Tibial artery (tissue), 4 donors: ENCODE measurements at regions not wholly inside any gene's neighbourhood (a gene's known extent, or its start where the extent isn't known, plus 50 kb on each side); places are given as distances from the start of the nearest gene placed in this dataset.

ENCODE experiments used
- DNase-seq, 2 donors: peaks; one replicate each; pipeline ENCODE4 v3.0.0-alpha.2; 2019
- H3K27ac ChIP-seq, 2 donors: fragments of 200-600 bp; sonication (generic) in 1 of 2; 1 replicate in 1 of 2; 2 replicates in 1 of 2; pipeline ENCODE4 v1.5.1; 2018 to 2019; ENCODE audit warnings: mild to moderate bottlenecking in 1 of 2
- H3K27me3 ChIP-seq, 2 donors: fragments of 200-600 bp; sonication (generic) in 1 of 2; one replicate each; pipeline versions ENCODE4 v1.5.1 to v1.6.0; 2016 to 2019
- H3K36me3 ChIP-seq, 3 donors: fragments of 200-600 bp; sonication (generic) in 2 of 3; one replicate each; pipeline ENCODE4 v1.5.1; 2016 to 2019; ENCODE audit warnings: mild to moderate bottlenecking in 2 of 3
- H3K4me1 ChIP-seq, 4 donors: fragments of 200-600 bp; sonication (generic) in 2 of 4; 1 replicate in 3 of 4; 2 replicates in 1 of 4; pipeline ENCODE4 v1.5.1; 2016 to 2019
- H3K4me3 ChIP-seq, 2 donors: fragments of 200-600 bp; sonication (generic) in 1 of 2; 1 replicate in 1 of 2; 2 replicates in 1 of 2; pipeline ENCODE4 v1.5.1; 2018 to 2019; ENCODE audit warnings: mild to moderate bottlenecking in 2 of 2
- H3K9me3 ChIP-seq, 3 donors: fragments of 200-600 bp; sonication (generic) in 1 of 3; one replicate each; pipeline ENCODE4 v1.5.1; 2016 to 2019
- intact Hi-C: fragments of 100-400 bp; cut with DNase I; formaldehyde crosslinking; loops from one replicate; pipeline ENCODE4 v1.15.0; 2023; ENCODE audit warnings: low total_unique reads
- TF ChIP-seq, protein P1 (sequence below), 2 experiments: fragments of 200-600 bp in 1 of 2; fragments of 450-650 bp in 1 of 2; IDR thresholded peaks; one replicate each; pipeline ENCODE4 v1.5.1; 2017 to 2019; ENCODE audit warnings: antibody characterized with exemption in 2 of 2, mild to moderate bottlenecking in 1 of 2, moderate library complexity in 1 of 2

DNA sequence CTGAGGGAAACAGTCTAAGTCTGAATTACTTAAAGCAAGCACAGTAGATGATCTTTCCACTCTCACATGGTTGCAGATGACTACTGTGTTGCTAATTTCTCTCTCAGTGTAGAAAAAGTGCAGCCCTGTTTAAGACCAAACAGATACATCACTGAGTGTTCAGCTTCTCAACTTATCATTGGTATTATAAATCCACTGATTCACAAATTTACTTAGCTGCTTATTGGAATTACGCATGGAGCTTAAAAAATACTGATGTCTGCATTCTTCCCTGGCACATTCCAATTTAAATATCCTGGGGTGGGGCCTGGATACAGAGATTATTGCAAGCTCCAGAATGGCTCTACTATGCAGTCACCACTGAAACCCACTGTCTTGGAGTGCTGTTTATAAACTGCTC lies 411.2 kb downstream of the RND3 start:
- Histone ChIP-seq H3K9me3 (no peaks in the 10 kb centered on the region), H3K4me3 (no peak overlapping the region), H3K36me3 (no peaks in the 10 kb centered on the region), H3K27me3 (no peaks in the 10 kb centered on the region), H3K27ac (no peak overlapping the region), H3K4me1 (peaks cover 0 to 7% (median 0%) of the 10 kb centered on the region in 4 donors)
- TF ChIP-seq, protein P1, sequence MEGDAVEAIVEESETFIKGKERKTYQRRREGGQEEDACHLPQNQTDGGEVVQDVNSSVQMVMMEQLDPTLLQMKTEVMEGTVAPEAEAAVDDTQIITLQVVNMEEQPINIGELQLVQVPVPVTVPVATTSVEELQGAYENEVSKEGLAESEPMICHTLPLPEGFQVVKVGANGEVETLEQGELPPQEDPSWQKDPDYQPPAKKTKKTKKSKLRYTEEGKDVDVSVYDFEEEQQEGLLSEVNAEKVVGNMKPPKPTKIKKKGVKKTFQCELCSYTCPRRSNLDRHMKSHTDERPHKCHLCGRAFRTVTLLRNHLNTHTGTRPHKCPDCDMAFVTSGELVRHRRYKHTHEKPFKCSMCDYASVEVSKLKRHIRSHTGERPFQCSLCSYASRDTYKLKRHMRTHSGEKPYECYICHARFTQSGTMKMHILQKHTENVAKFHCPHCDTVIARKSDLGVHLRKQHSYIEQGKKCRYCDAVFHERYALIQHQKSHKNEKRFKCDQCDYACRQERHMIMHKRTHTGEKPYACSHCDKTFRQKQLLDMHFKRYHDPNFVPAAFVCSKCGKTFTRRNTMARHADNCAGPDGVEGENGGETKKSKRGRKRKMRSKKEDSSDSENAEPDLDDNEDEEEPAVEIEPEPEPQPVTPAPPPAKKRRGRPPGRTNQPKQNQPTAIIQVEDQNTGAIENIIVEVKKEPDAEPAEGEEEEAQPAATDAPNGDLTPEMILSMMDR (IDR thresholded peaks at IDR 0.05): no peak
- intact Hi-C loops: no loop called here
- DNase-seq: no peak

DNA sequence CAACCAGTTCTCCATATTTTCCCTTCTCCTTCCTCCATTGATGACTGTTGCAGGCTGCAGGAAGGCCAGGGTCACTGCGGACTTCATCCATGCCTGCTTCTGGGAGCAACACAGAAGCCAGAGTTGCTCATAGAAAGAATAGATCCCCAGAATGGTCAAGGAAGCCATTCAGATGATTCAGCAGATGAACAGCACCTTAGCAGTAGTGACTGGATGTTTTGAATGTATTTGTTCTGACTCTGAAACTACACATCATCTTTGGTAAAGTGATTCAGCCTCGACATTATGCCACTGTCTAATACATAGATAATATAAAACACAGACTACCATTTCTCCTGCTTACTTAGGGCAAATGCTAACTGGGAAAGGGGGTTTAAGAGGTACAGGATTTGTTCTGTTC lies 411.6 kb downstream of the RND3 start:
- H3K9me3 ChIP-seq: no peaks in the 10 kb centered on the region
- no peaks in the 10 kb centered on the region for H3K36me3 ChIP-seq
- TF ChIP-seq, protein P1 (IDR thresholded peaks at IDR 0.05): no peak
- peaks cover 0 to 7% (median 0%) of the 10 kb centered on the region in 4 donors for H3K4me1 ChIP-seq
- no peaks in the 10 kb centered on the region for H3K27me3 ChIP-seq
- no peak overlapping the region for H3K4me3 ChIP-seq
- intact Hi-C loops: no loop called here
- no peak for DNase-seq
- H3K27ac ChIP-seq: no peak overlapping the region

DNA sequence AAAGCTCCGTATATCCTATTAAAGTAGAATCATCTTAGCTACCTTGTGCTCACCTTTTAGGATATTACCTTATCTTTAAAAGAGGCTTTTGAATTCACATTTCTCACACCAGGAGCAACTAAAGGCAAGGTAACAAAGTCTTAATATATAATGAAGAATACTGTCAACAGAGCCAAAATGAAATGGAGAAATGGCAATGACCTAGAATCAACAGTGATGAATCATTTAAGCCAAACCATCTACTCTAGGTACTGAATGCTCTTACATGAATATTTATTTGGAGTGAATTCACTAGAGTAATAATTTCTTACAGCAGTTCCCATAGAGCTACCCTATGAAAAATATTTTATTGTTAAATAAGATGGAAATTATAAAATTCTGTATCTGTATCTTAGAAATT lies 421.0 kb downstream of the RND3 start:
- DNase-seq: no peak
- Histone ChIP-seq H3K9me3 (no peaks in the 10 kb centered on the region), H3K4me1 (no peaks in the 10 kb centered on the region), H3K4me3 (no peak overlapping the region), H3K36me3 (no peaks in the 10 kb centered on the region), H3K27me3 (no peaks in the 10 kb centered on the region), H3K27ac (no peak overlapping the region)
- intact Hi-C loops: no loop called here
- TF ChIP-seq, protein P1 (IDR thresholded peaks at IDR 0.05): no peak

DNA sequence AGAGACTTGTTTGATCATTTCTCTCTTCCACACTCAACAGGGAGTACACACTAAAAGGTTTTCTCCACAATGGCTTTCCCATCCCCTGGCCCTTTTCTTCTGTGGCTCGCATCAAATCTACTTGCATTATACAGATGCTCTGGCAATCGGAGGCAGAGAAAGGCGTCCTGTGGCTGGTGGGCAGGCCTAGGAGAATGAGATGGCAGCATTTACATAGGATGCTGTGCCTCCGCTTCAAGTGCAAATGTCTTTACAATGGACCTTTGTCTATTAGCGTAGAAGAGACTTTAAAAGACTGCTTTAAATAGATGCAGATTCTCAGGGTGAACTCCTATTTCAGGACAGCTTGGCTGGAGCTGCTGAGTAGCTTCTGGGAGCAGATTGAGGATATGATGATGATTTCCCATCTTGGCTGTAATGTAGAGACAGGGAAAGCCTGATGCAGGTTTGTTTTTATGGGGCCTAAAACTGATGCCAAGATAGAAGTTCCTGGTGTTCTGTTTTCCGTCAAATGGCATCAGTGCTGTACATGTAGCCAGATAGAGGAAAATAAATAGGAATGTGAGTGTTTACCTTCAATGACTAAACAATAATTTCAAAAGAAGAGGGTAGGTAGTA lies 423.4 kb downstream of the RND3 start:
- Histone ChIP-seq H3K4me1 (no peaks in the 10 kb centered on the region), H3K9me3 (no peaks in the 10 kb centered on the region), H3K27me3 (no peaks in the 10 kb centered on the region), H3K27ac (no peak overlapping the region), H3K4me3 (no peak overlapping the region), H3K36me3 (no peaks in the 10 kb centered on the region)
- TF ChIP-seq, protein P1 (IDR thresholded peaks at IDR 0.05): no peak
- no peak for DNase-seq
- intact Hi-C loops: no loop called here

DNA sequence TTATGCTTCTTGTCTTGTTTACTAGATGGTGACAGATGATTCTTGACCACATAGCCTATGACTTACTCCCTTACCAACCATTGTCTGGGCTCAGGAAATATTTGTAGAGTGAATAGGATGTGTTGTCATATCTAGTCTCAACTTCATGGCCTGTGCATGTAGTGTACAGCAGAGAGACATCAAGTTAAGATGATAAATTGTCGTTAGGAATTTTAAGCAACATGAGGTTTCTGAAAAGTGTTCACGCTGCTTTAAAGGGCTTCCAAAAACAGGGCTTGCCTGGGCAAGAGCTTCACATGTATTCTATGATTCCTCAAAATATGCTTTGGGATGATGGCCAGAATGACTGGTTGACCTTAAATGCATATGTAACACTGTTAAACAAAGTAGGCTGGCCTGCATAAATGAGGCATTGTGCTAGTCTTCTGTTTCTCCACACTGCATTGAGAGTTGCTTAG lies 424.0 kb downstream of the RND3 start:
- no peak for DNase-seq
- H3K36me3 ChIP-seq: no peaks in the 10 kb centered on the region
- no peaks in the 10 kb centered on the region for H3K4me1 ChIP-seq
- H3K27me3 ChIP-seq: no peaks in the 10 kb centered on the region
- no peak overlapping the region for H3K27ac ChIP-seq
- H3K4me3 ChIP-seq: no peak overlapping the region
- no peaks in the 10 kb centered on the region for H3K9me3 ChIP-seq
- TF ChIP-seq, protein P1 (IDR thresholded peaks at IDR 0.05): no peak
- intact Hi-C loops: no loop called here

DNA sequence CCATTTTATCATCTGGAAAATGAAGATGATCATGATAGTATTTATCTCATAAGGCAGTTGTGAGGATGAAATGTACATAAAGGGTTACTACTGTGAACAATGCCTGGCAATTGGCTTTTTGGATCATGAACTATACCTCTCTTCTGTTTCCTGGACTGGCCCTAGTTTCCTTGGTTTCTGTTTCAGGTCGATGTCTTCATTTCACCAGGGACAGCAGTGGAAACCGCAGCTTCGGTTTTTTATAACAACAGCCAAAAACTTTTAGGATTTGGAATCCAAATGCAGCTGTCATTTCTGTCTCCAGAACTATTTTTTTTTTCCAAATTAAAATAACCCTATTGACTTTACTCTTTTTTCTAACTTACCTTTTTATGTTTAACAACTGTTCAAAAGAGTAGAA lies 425.1 kb downstream of the RND3 start:
- intact Hi-C loops: no loop called here
- TF ChIP-seq, protein P1 (IDR thresholded peaks at IDR 0.05): no peak
- DNase-seq: no peak
- Histone ChIP-seq H3K4me3 (no peak overlapping the region), H3K36me3 (no peaks in the 10 kb centered on the region), H3K27me3 (no peaks in the 10 kb centered on the region), H3K27ac (no peak overlapping the region), H3K9me3 (no peaks in the 10 kb centered on the region), H3K4me1 (no peaks in the 10 kb centered on the region)
